B cell (primary cell): ENCODE measurements at regions not wholly inside any gene's neighbourhood (a gene's known extent, or its start where the extent isn't known, plus 50 kb on each side); places are given as distances from the start of the nearest gene placed in this dataset.
"Not testable (repeated sequence)": the region's sequence is repeated elsewhere in the genome, so short reads cannot be mapped to it uniquely, and the experiment has no call there.

ENCODE experiments used
- ATAC-seq: fragments of 200-7000 bp; cut with Tn5 transposase; one replicate; pipeline ENCODE4 v1.10.0; 2021; ENCODE audit warnings: low read depth, mild to moderate bottlenecking, moderate number of reproducible peaks, moderate library complexity
- CTCF ChIA-PET: fragments of 350-600 bp; sonication (Branson Sonifier 250); formaldehyde crosslinking; loops from one replicate; lab custom pipeline; 2021; ENCODE audit warnings: antibody characterized with exemption, inconsistent platforms; lab: Charles Lee
- POLR2A ChIA-PET: fragments of 350-600 bp; sonication (Branson Sonifier 250); formaldehyde crosslinking; loops from one replicate; lab custom pipeline; 2021; ENCODE audit warnings: antibody characterized with exemption; lab: Charles Lee
- DNase-seq: peaks from one replicate; pipeline ENCODE4 v3.0.0; 2013
- H2AFZ ChIP-seq: 2 replicates; pipeline ENCODE4 v1.6.1; 2012; ENCODE audit warnings: mild to moderate bottlenecking, low read depth, low read length; ENCODE audit not compliant: insufficient read depth, poor library complexity, severe bottlenecking
- H3K27ac ChIP-seq, 2 donors: 1 replicate in 1 of 2; 2 replicates in 1 of 2; pipeline ENCODE4 v1.5.1; 2012 to 2013; ENCODE audit warnings: low read length in 2 of 2, mild to moderate bottlenecking in 2 of 2, moderate library complexity in 1 of 2
- H3K27me3 ChIP-seq, 4 experiments: fragments of 200-600 bp in 1 of 4; sonication (generic) in 1 of 4; replicated peaks in 1 of 4; 1 replicate in 2 of 4; 2 replicates in 2 of 4; pipeline versions ENCODE4 v1.6.1 to v1.7.0; 2013 to 2016; ENCODE audit warnings: low read length in 3 of 4, mild to moderate bottlenecking in 2 of 4, mixed read lengths in 1 of 4, moderate library complexity in 1 of 4; ENCODE audit not compliant: insufficient read depth in 4 of 4, control insufficient read depth in 3 of 4; ENCODE audit errors: control extremely low read depth in 1 of 4
- H3K36me3 ChIP-seq, 2 experiments: replicated peaks in 1 of 2; 1 replicate in 1 of 2; 2 replicates in 1 of 2; pipeline versions ENCODE4 v1.6.1 to v1.7.1; 2013; ENCODE audit warnings: low read length in 1 of 2; ENCODE audit not compliant: insufficient read depth in 2 of 2, control insufficient read depth in 1 of 2; ENCODE audit errors: control extremely low read depth in 1 of 2, extremely low read depth in 1 of 2
- H3K4me1 ChIP-seq, 2 donors: fragments of 200-600 bp in 1 of 2; sonication (generic) in 1 of 2; 1 replicate in 1 of 2; 2 replicates in 1 of 2; pipeline versions ENCODE4 v1.5.1 to v1.6.1; 2013 to 2017; ENCODE audit warnings: low read length in 2 of 2; ENCODE audit not compliant: control insufficient read depth in 2 of 2, insufficient read depth in 2 of 2
- H3K4me2 ChIP-seq: replicated peaks from 2 replicates; pipeline ENCODE3; 2012; ENCODE audit warnings: mild to moderate bottlenecking, low read depth, low read length; ENCODE audit not compliant: poor library complexity, severe bottlenecking
- H3K4me3 ChIP-seq, 5 experiments: fragments of 200-600 bp in 1 of 5; sonication (generic) in 1 of 5; 1 replicate in 3 of 5; 2 replicates in 2 of 5; pipeline versions ENCODE4 v1.5.1 to v1.7.0; 2011 to 2016; ENCODE audit warnings: low read length in 4 of 5, mild to moderate bottlenecking in 4 of 5, low read depth in 2 of 5, control low read depth in 1 of 5, moderate library complexity in 1 of 5; ENCODE audit not compliant: insufficient read depth in 1 of 5; ENCODE audit errors: control extremely low read depth in 1 of 5, extremely low read depth in 1 of 5
- H3K79me2 ChIP-seq: fragments of 200-600 bp; sonication (generic); one replicate; pipeline ENCODE4 v1.6.0; 2016; ENCODE audit warnings: low read length; ENCODE audit not compliant: control insufficient read depth, insufficient read depth
- H3K9ac ChIP-seq: fragments of 200-600 bp; sonication (generic); 2 replicates; pipeline ENCODE4 v1.6.1; 2017; ENCODE audit warnings: mild to moderate bottlenecking, low read length, moderate library complexity
- H3K9me3 ChIP-seq, 3 donors: one replicate each; pipeline versions ENCODE4 v1.6.1 to v1.7.1; 2013; ENCODE audit warnings: low read length in 2 of 3; ENCODE audit not compliant: control insufficient read depth in 2 of 3, insufficient read depth in 1 of 3; ENCODE audit errors: control extremely low read depth in 1 of 3
- H4K20me1 ChIP-seq: 2 replicates; pipeline ENCODE4 v1.6.0; 2012; ENCODE audit warnings: mild to moderate bottlenecking, low read length; ENCODE audit not compliant: insufficient read depth, control insufficient read depth, poor library complexity, severe bottlenecking
- H3K27ac Mint-ChIP-seq: one replicate; pipeline ENCODE4 v1.8.0; 2021; ENCODE audit warnings: mixed read lengths
- H3K27me3 Mint-ChIP-seq: one replicate; pipeline ENCODE4 v1.8.0; 2021; ENCODE audit warnings: mixed read lengths
- H3K4me1 Mint-ChIP-seq: one replicate; pipeline ENCODE4 v1.8.0; 2021; ENCODE audit warnings: mixed read lengths
- H3K4me3 Mint-ChIP-seq: one replicate; pipeline ENCODE4 v1.8.0; 2021; ENCODE audit warnings: mixed read lengths
- H3K9me3 Mint-ChIP-seq: one replicate; pipeline ENCODE4 v1.8.0; 2022; ENCODE audit warnings: mixed read lengths; ENCODE audit not compliant: insufficient read depth
- CTCF ChIP-seq: fragments of 200-600 bp; IDR thresholded peaks from one replicate; pipeline ENCODE4 v1.8.0; 2022; ENCODE audit warnings: antibody characterized with exemption, mild to moderate bottlenecking
- EZH2 ChIP-seq: IDR thresholded peaks from 2 replicates; pipeline ENCODE4 v1.6.1; 2012; ENCODE audit warnings: borderline replicate concordance, low read depth, mild to moderate bottlenecking, moderate library complexity, low read length; ENCODE audit not compliant: insufficient read depth, poor library complexity, severe bottlenecking
- WGBS: methylation state at CpG from one replicate; pipeline ENCODE4 v1.1.5; 2013; ENCODE audit warnings: missing lambda C conversion rate; ENCODE audit not compliant: insufficient coverage; 5-methylcytosine and 5-hydroxymethylcytosine counted together
- intact Hi-C: fragments of 100-400 bp; cut with micrococcal nuclease; formaldehyde crosslinking; loops from one replicate; pipeline ENCODE4 v1.10.0; 2022

GRCh38 chr21:38999161-38999560, 184.1 kb downstream of the PSMG1 start:
- ChIA-PET CTCF (no interaction called here), POLR2A (no interaction called here)
- peaks cover 67% of the 10 kb centered on the region for H3K27me3 Mint-ChIP-seq

GRCh38 chr21:38998281-38998680, 185.0 kb downstream of the PSMG1 start:
- ATAC-seq, H3K27ac Mint-ChIP-seq, H4K20me1 ChIP-seq, H3K4me3 ChIP-seq, H3K4me1 Mint-ChIP-seq, H3K9me3 Mint-ChIP-seq, H2AFZ ChIP-seq, intact Hi-C loops, H3K79me2 ChIP-seq, H3K9ac ChIP-seq, H3K27ac ChIP-seq, H3K9me3 ChIP-seq, CTCF ChIA-PET, H3K4me2 ChIP-seq, H3K4me3 Mint-ChIP-seq, H3K4me1 ChIP-seq, POLR2A ChIA-PET, DNase-seq, H3K36me3 ChIP-seq: not testable (repeated sequence)
- 14% methylated on average over 1 of the region's 7 CpGs for WGBS
- peaks cover 63% of the 10 kb centered on the region for H3K27me3 Mint-ChIP-seq
- H3K27me3 ChIP-seq: peaks cover 0 to 35% (median 1%) of the 10 kb centered on the region in 4 experiments

More at GRCh38 chr21:38999161-38999560, 184.1 kb downstream of the PSMG1 start:
- 51% methylated on average over 2 of the region's 3 CpGs for WGBS
- no peaks in the 10 kb centered on the region for H3K9me3 Mint-ChIP-seq
- H2AFZ ChIP-seq: no peak overlapping the region
- H3K27ac ChIP-seq: no peak overlapping the region
- H3K27ac Mint-ChIP-seq: no peak overlapping the region
- DNase-seq: no peak
- no peak overlapping the region for H3K4me3 Mint-ChIP-seq
- TF ChIP-seq EZH2 (no peak), CTCF (no peak)
- intact Hi-C loops: no loop called here
- H3K4me2 ChIP-seq: no peak overlapping the region
- ATAC-seq: no peak
- no peaks in the 10 kb centered on the region for H4K20me1 ChIP-seq
- H3K9ac ChIP-seq: no peak overlapping the region
- peaks cover under 1% of the 10 kb centered on the region in 2 donors for H3K4me1 ChIP-seq
- no peaks in the 10 kb centered on the region for H3K36me3 ChIP-seq
- H3K79me2 ChIP-seq: no peaks in the 10 kb centered on the region
- peaks cover 0 to 3% (median 0%) of the 10 kb centered on the region in 3 donors for H3K9me3 ChIP-seq
- no peak overlapping the region for H3K4me3 ChIP-seq
- peaks cover 10% of the 10 kb centered on the region for H3K4me1 Mint-ChIP-seq
- H3K27me3 ChIP-seq: peaks cover 0 to 37% (median 3%) of the 10 kb centered on the region in 4 experiments

GRCh38 chr21:38997843-38998175, 185.4 kb downstream of the PSMG1 start:
- WGBS: no CpG with 5 or more reads among the region's 3 CpGs
- H2AFZ ChIP-seq, ATAC-seq, CTCF ChIA-PET, DNase-seq, intact Hi-C loops, H3K9me3 ChIP-seq, H3K79me2 ChIP-seq, H3K4me3 Mint-ChIP-seq, H3K27ac ChIP-seq, POLR2A ChIA-PET, H3K4me2 ChIP-seq, H3K4me1 Mint-ChIP-seq, H3K36me3 ChIP-seq, H3K9me3 Mint-ChIP-seq, H3K4me1 ChIP-seq, H4K20me1 ChIP-seq, H3K9ac ChIP-seq, H3K27ac Mint-ChIP-seq, H3K4me3 ChIP-seq: not testable (repeated sequence)
- peaks cover 61% of the 10 kb centered on the region for H3K27me3 Mint-ChIP-seq
- peaks cover 0 to 31% (median 1%) of the 10 kb centered on the region in 4 experiments for H3K27me3 ChIP-seq
